GM13976 (cell line): ENCODE measurements at regions not wholly inside any gene's neighbourhood (a gene's known extent, or its start where the extent isn't known, plus 50 kb on each side); places are given as distances from the start of the nearest gene placed in this dataset.

Experiments used
- DNase-seq: peaks from one replicate; pipeline ENCODE4 v3.0.0; 2012; ENCODE audit warnings: low spot score
- in situ Hi-C: fragments of 300-500 bp; cut with MboI; formaldehyde crosslinking; loops from one replicate; pipeline ENCODE4 v1.12.0; 2022; ENCODE audit warnings: low sequenced_read_pairs, mixed read lengths, inconsistent platforms; ENCODE audit not compliant: unreplicated experiment
- TF ChIP-seq, protein P1 (sequence below): IDR thresholded peaks from 2 replicates; pipeline ENCODE4 v1.5.1; 2012; ENCODE audit warnings: borderline replicate concordance, mild to moderate bottlenecking; ENCODE audit not compliant: insufficient read depth; ENCODE audit errors: extremely low read depth, missing control alignments, control extremely low read depth

DNA sequence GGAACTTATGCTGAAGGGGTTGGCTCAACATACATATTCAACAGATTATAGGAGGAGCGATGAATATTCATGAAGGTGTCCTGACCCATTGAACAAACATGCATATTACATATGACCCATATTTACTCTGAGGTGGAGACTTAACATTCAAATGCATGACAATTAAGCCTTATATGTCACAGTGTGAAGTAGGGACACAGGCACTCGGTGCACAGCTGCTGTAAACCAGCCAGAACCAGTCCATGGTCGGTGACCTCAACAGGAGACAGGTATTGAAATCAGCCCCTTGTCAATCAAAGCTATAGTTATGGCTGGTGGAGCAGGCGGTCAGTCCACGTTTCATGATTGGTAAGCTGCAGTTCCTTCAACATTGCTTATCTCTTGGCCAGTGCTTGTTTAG lies 347.3 kb downstream of the THBS2 start:
- TF ChIP-seq, protein P1, sequence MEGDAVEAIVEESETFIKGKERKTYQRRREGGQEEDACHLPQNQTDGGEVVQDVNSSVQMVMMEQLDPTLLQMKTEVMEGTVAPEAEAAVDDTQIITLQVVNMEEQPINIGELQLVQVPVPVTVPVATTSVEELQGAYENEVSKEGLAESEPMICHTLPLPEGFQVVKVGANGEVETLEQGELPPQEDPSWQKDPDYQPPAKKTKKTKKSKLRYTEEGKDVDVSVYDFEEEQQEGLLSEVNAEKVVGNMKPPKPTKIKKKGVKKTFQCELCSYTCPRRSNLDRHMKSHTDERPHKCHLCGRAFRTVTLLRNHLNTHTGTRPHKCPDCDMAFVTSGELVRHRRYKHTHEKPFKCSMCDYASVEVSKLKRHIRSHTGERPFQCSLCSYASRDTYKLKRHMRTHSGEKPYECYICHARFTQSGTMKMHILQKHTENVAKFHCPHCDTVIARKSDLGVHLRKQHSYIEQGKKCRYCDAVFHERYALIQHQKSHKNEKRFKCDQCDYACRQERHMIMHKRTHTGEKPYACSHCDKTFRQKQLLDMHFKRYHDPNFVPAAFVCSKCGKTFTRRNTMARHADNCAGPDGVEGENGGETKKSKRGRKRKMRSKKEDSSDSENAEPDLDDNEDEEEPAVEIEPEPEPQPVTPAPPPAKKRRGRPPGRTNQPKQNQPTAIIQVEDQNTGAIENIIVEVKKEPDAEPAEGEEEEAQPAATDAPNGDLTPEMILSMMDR: no peak
- in situ Hi-C loops: no loop called here
- no peak for DNase-seq

- DNase-seq: no peak
- TF ChIP-seq, protein P1: no peak
- in situ Hi-C loops: no loop called here
Measured at GRCh38 chr6:168905451-168906090, 348.1 kb downstream of the THBS2 start.

GRCh38 chr6:168903613-168904345 lies 349.9 kb downstream of the THBS2 start:
- in situ Hi-C loops: no loop called here
- TF ChIP-seq, protein P1: no peak
- DNase-seq: no peak

GRCh38 chr6:168902075-168902474 lies 351.6 kb downstream of the THBS2 start:
- no peak for DNase-seq
- TF ChIP-seq, protein P1: no peak
- in situ Hi-C loops: no loop called here

GRCh38 chr6:168901076-168901475 lies 352.6 kb downstream of the THBS2 start:
- no peak for DNase-seq
- in situ Hi-C loops: no loop called here
- TF ChIP-seq, protein P1: no peak

DNA sequence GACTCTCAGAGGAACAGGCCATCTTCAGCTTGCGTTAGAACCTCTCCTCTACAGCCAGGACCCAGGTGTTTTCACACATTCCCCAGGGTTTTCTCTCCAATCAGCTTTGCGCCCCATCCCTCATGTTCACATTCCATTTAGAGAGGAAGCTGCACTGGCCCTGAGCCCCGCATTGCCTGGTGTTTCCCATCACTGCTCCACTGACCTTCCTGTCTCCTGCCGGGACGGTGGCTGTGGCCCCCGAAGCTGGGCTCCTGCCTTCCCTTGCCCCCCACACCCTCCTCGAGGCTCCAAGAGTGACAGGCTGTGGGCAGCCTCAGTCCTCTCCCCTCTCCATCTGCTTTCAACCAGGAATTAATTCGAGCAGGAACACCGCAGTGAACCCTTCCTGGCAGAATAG lies 357.3 kb downstream of the THBS2 start:
- TF ChIP-seq, protein P1: no peak
- no peak for DNase-seq
- in situ Hi-C loops: no loop called here
